ENCODE measurements at regions not wholly inside any gene's neighbourhood (a gene's known extent, or its start where the extent isn't known, plus 50 kb on each side); places are given as distances from the start of the nearest gene placed in this dataset.

DNA sequence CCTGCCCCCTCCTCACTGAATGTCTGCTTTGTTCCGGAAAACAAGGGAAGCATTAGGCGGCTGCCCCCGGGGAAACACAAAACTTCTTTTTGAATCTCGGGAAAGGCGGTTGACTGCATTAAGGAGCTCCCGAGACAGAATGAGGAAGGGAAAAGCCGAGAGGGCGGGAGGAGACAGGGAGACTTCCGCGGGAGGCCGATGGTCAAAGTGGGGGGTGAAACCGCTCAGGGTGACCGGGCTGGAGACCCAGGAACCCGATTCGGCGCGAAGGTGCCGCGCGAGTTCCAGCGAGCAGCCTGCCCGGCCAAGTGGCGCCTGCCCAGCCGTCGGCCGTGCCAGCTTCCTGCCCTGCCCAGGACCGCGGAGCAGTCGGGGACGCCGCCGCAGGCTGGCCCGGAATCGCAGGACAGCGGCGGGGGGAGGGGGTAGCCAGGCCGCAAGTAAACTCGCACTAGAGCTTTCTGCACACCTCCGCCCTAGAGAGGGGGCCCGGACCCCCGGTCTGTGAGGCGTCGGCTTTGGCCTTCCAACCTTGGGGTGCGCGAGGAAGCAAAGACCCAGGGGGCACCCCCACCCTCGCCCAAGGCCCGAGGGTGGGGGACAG lies 55.1 kb upstream of the BCOR start:
- no peak for DNase-seq (ENCODE audit: low spot score)
- Mint-ChIP-seq H3K27ac (ENCODE audit: unreplicated experiment) (no peak overlapping the region), H3K4me1 (ENCODE audit: low read depth) (peaks cover 16% of the 10 kb centered on the region), H3K9me3 (ENCODE audit: low read depth) (no peaks in the 10 kb centered on the region), H3K36me3 (ENCODE audit: low read depth) (no peaks in the 10 kb centered on the region), H3K4me3 (ENCODE audit: unreplicated experiment) (peak overlapping the region; percentile 63), H3K27me3 (ENCODE audit: low read depth) (no peaks in the 10 kb centered on the region)
- no peak for TF ChIP-seq CTCF (IDR thresholded peaks at IDR 0.05)

DNA sequence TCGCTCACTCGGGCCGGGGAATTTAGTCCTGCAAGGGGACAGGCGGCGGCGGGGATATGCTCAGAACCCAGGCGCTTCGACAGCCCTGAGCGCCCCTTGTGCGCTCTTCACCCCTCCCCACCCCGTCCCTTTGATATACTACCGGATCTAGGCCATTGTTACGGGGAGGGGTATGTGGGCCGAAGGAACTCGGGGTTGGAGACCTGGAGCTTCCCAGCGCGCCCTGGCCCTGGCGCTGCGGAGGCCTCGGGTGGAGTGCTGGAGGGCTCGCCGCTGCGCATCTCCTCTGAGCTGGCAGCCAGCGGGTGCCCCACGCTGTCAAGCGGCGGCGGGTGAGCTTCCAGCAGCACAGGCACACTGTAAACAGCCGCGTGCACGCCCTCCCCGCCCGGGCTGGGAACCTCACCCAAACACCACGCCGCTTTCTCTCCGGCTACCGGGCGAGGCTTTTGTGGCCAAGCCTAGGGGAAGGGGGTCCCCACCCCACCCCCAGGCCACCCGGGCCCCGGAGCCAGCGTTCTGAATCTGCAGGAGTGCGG lies 54.5 kb upstream of the BCOR start:
- no peak overlapping the region for H3K27ac Mint-ChIP-seq (ENCODE audit: unreplicated experiment)
- TF ChIP-seq CTCF (IDR thresholded peaks at IDR 0.05) = no peak
- no peaks in the 10 kb centered on the region for H3K9me3 Mint-ChIP-seq (ENCODE audit: low read depth)
- peaks cover 16% of the 10 kb centered on the region for H3K4me1 Mint-ChIP-seq (ENCODE audit: low read depth)
- no peaks in the 10 kb centered on the region for H3K36me3 Mint-ChIP-seq (ENCODE audit: low read depth)
- no peak for DNase-seq (ENCODE audit: low spot score)
- no peaks in the 10 kb centered on the region for H3K27me3 Mint-ChIP-seq (ENCODE audit: low read depth)
- peak overlapping the region; percentile 63 for H3K4me3 Mint-ChIP-seq (ENCODE audit: unreplicated experiment)

- H3K27me3 Mint-ChIP-seq (ENCODE audit: low read depth) = no peaks in the 10 kb centered on the region
- peaks cover 16% of the 10 kb centered on the region for H3K4me1 Mint-ChIP-seq (ENCODE audit: low read depth)
- DNase-seq (ENCODE audit: low spot score) = no peak
- H3K4me3 Mint-ChIP-seq (ENCODE audit: unreplicated experiment) = peak overlapping the region; percentile 19
- no peaks in the 10 kb centered on the region for H3K9me3 Mint-ChIP-seq (ENCODE audit: low read depth)
- no peaks in the 10 kb centered on the region for H3K36me3 Mint-ChIP-seq (ENCODE audit: low read depth)
- TF ChIP-seq CTCF (IDR thresholded peaks at IDR 0.05) = no peak
- H3K27ac Mint-ChIP-seq (ENCODE audit: unreplicated experiment) = no peak overlapping the region
These were observed 53.7 kb upstream of the BCOR start for GRCh38 chrX:40151211-40152172.

GRCh38 chrX:40150503-40150902 lies 52.7 kb upstream of the BCOR start:
- Mint-ChIP-seq H3K27ac (ENCODE audit: unreplicated experiment) (no peak overlapping the region), H3K36me3 (ENCODE audit: low read depth) (no peaks in the 10 kb centered on the region), H3K4me3 (ENCODE audit: unreplicated experiment) (no peak overlapping the region), H3K9me3 (ENCODE audit: low read depth) (no peaks in the 10 kb centered on the region), H3K4me1 (ENCODE audit: low read depth) (peaks cover 16% of the 10 kb centered on the region), H3K27me3 (ENCODE audit: low read depth) (no peaks in the 10 kb centered on the region)
- no peak for TF ChIP-seq CTCF (IDR thresholded peaks at IDR 0.05)
- no peak for DNase-seq (ENCODE audit: low spot score)
